Progenitor cell of endocrine pancreas (in vitro differentiated cells): ENCODE measurements at regions not wholly inside any gene's neighbourhood (a gene's known extent, or its start where the extent isn't known, plus 50 kb on each side); places are given as distances from the start of the nearest gene placed in this dataset.

Experiments
- DNase-seq: peaks from one replicate; pipeline ENCODE4 v3.0.0; 2021; ENCODE audit warnings: low spot score; ENCODE audit not compliant: unreplicated experiment
- H3K27ac Mint-ChIP-seq: 2 replicates; pipeline ENCODE4 v1.8.0; 2021; ENCODE audit warnings: mild to moderate bottlenecking, moderate library complexity, mixed read lengths
- H3K27me3 Mint-ChIP-seq: 2 replicates; pipeline ENCODE4 v1.8.0; 2021; ENCODE audit warnings: mixed read lengths
- H3K36me3 Mint-ChIP-seq: 2 replicates; pipeline ENCODE4 v1.8.0; 2022; ENCODE audit warnings: mixed read lengths; ENCODE audit not compliant: insufficient read depth
- H3K4me1 Mint-ChIP-seq: 2 replicates; pipeline ENCODE4 v1.8.0; 2021; ENCODE audit warnings: low read depth, mixed read lengths
- H3K4me3 Mint-ChIP-seq: 2 replicates; pipeline ENCODE4 v1.8.0; 2021; ENCODE audit warnings: low read depth, mild to moderate bottlenecking, moderate library complexity, mixed read lengths
- H3K9me3 Mint-ChIP-seq: 2 replicates; pipeline ENCODE4 v1.8.0; 2021; ENCODE audit warnings: low read depth, mixed read lengths
- TF ChIP-seq, protein P1 (sequence below): fragments of 200-600 bp; sonication (generic); IDR thresholded peaks from one replicate; pipeline ENCODE4 v1.5.0; 2021; ENCODE audit warnings: antibody characterized with exemption, mild to moderate bottlenecking; ENCODE audit not compliant: unreplicated experiment

- Mint-ChIP-seq H3K9me3 (peaks cover 2% of the 10 kb centered on the region), H3K36me3 (peaks cover 1% of the 10 kb centered on the region), H3K4me3 (no peak overlapping the region), H3K27me3 (no peaks in the 10 kb centered on the region), H3K27ac (no peak overlapping the region), H3K4me1 (peaks cover 2% of the 10 kb centered on the region)
- no peak for DNase-seq
- TF ChIP-seq, protein P1, sequence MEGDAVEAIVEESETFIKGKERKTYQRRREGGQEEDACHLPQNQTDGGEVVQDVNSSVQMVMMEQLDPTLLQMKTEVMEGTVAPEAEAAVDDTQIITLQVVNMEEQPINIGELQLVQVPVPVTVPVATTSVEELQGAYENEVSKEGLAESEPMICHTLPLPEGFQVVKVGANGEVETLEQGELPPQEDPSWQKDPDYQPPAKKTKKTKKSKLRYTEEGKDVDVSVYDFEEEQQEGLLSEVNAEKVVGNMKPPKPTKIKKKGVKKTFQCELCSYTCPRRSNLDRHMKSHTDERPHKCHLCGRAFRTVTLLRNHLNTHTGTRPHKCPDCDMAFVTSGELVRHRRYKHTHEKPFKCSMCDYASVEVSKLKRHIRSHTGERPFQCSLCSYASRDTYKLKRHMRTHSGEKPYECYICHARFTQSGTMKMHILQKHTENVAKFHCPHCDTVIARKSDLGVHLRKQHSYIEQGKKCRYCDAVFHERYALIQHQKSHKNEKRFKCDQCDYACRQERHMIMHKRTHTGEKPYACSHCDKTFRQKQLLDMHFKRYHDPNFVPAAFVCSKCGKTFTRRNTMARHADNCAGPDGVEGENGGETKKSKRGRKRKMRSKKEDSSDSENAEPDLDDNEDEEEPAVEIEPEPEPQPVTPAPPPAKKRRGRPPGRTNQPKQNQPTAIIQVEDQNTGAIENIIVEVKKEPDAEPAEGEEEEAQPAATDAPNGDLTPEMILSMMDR: no peak
These were observed 101.3 kb upstream of the SKAP2 start for GRCh38 chr7:26965724-26966123.

- Mint-ChIP-seq H3K27ac (no peak overlapping the region), H3K36me3 (no peaks in the 10 kb centered on the region), H3K4me1 (peaks cover 2% of the 10 kb centered on the region), H3K4me3 (no peak overlapping the region), H3K9me3 (no peaks in the 10 kb centered on the region), H3K27me3 (no peaks in the 10 kb centered on the region)
- DNase-seq: no peak
- TF ChIP-seq, protein P1: no peak
These were observed 99.9 kb upstream of the SKAP2 start for GRCh38 chr7:26964156-26964808.

GRCh38 chr7:26959290-26959689, 94.9 kb upstream of the SKAP2 start:
- Mint-ChIP-seq H3K36me3 (no peaks in the 10 kb centered on the region), H3K4me1 (no peaks in the 10 kb centered on the region)

DNA sequence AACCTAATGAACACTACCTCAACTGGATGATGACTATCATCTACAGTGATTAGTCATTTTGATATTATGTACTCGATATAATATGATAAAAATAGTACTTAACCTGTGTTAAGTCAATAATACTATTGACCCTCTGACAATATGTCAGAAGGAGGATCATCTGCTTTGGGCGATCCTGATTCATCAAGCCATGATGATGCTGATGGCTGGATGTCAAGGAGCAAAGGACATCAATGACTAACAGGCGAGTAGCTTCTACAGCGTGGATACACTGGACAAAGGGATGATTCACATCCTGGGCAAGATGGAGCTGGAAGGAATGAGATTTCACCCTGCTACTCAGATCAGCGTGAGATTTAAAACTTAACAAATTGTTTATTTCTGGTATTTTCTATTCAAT, 94.4 kb upstream of the SKAP2 start:
- Mint-ChIP-seq H3K36me3 (no peaks in the 10 kb centered on the region), H3K4me3 (no peak overlapping the region), H3K4me1 (no peaks in the 10 kb centered on the region), H3K9me3 (no peaks in the 10 kb centered on the region), H3K27me3 (no peaks in the 10 kb centered on the region), H3K27ac (no peak overlapping the region)
- no peak for DNase-seq
- TF ChIP-seq, protein P1: no peak

More at GRCh38 chr7:26959290-26959689, 94.9 kb upstream of the SKAP2 start:
- H3K9me3 Mint-ChIP-seq: no peaks in the 10 kb centered on the region
- H3K27ac Mint-ChIP-seq: no peak overlapping the region
- H3K27me3 Mint-ChIP-seq: no peaks in the 10 kb centered on the region
- H3K4me3 Mint-ChIP-seq: no peak overlapping the region
- TF ChIP-seq, protein P1: no peak
- DNase-seq: no peak

DNA sequence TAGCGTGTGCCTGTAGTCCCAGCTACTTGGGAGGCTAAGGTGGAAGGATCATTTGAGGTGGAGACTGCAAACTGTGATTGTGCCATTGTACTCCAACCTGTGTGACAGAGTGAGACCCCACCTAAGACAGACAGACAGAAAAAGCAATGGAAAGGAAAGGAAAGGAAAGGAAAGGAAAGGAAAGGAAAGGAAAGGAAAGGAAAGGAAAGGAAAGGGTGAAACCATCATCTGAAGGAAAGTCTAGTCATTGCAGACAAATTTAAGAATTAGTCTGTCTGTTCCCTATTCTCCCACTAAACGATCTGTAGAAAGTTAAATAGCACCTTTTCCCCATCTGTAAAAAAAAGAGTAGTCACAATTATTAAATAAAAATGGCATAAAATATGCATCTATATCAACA, 91.1 kb upstream of the SKAP2 start:
- H3K9me3 Mint-ChIP-seq: no peaks in the 10 kb centered on the region
- no peaks in the 10 kb centered on the region for H3K36me3 Mint-ChIP-seq
- H3K4me3 Mint-ChIP-seq: no peak overlapping the region
- no peaks in the 10 kb centered on the region for H3K27me3 Mint-ChIP-seq
- TF ChIP-seq, protein P1: no peak
- no peak overlapping the region for H3K27ac Mint-ChIP-seq
- H3K4me1 Mint-ChIP-seq: no peaks in the 10 kb centered on the region
- no peak for DNase-seq
